ENCODE measurements at regions not wholly inside any gene's neighbourhood (a gene's known extent, or its start where the extent isn't known, plus 50 kb on each side); places are given as distances from the start of the nearest gene placed in this dataset.

DNA sequence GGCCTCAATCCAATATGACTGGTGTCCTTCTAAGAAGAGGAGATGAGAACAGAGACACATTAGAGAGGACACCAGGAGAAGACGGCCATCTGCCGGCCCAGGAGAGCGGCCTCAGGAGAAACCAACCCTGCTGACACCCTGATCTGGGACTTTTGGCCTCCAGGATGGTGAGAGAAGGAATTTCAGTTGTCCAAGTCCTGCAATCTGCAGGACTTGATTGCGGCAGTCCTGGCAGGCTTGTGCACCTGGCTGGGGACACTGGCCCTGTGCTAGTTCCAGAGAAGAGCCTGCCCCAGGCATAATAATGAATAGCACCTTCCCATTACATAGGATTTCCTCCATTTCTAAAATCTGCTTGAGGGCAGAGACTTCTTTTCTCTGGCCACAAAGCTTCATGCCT, 409.9 kb upstream of the SHH start:
- TF ChIP-seq, protein P1, sequence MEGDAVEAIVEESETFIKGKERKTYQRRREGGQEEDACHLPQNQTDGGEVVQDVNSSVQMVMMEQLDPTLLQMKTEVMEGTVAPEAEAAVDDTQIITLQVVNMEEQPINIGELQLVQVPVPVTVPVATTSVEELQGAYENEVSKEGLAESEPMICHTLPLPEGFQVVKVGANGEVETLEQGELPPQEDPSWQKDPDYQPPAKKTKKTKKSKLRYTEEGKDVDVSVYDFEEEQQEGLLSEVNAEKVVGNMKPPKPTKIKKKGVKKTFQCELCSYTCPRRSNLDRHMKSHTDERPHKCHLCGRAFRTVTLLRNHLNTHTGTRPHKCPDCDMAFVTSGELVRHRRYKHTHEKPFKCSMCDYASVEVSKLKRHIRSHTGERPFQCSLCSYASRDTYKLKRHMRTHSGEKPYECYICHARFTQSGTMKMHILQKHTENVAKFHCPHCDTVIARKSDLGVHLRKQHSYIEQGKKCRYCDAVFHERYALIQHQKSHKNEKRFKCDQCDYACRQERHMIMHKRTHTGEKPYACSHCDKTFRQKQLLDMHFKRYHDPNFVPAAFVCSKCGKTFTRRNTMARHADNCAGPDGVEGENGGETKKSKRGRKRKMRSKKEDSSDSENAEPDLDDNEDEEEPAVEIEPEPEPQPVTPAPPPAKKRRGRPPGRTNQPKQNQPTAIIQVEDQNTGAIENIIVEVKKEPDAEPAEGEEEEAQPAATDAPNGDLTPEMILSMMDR (IDR thresholded peaks at IDR 0.05; ENCODE audit: poor library complexity) = no peak
- no peak for TF ChIP-seq EZH2phosphoT487 (IDR thresholded peaks at IDR 0.05; ENCODE audit: low read depth, severe bottlenecking, unreplicated experiment)
- no peak for TF ChIP-seq EZH2 (IDR thresholded peaks at IDR 0.05; ENCODE audit: borderline replicate concordance)

All from hepatocyte (in vitro differentiated cells).